IMR-90 (cell line): ENCODE measurements at regions not wholly inside any gene's neighbourhood (a gene's known extent, or its start where the extent isn't known, plus 50 kb on each side); places are given as distances from the start of the nearest gene placed in this dataset.

ENCODE experiments used
- ATAC-seq: fragments of 200-7000 bp; cut with Tn5 transposase; 2 replicates; pipeline ENCODE4 v1.9.1; 2020; ENCODE audit warnings: low read depth, mild to moderate bottlenecking, moderate library complexity
- BruUV-seq: library from RNA; stranded (reverse); fragments of 400-500 nt; replicated peaks from 2 replicates; lab custom pipeline; 2021; lab: Mats Ljungman, UMichigan
- CTCF ChIA-PET: fragments of 300-600 bp; formaldehyde crosslinking; extraction: SDS; loops from one replicate; lab custom pipeline; 2021; ENCODE audit warnings: antibody characterized with exemption; lab: Yijun Ruan, JAX
- POLR2A ChIA-PET: fragments of 300-600 bp; sonication (Branson Sonifier 250); formaldehyde crosslinking; loops from one replicate; lab custom pipeline; 2022; ENCODE audit warnings: antibody characterized with exemption; ENCODE audit not compliant: unreplicated experiment; lab: Charles Lee
- DNase-seq: peaks from one replicate; pipeline ENCODE4 v3.0.0; 2013
- H2AFZ ChIP-seq: replicated peaks from 2 replicates; pipeline ENCODE3; 2013; ENCODE audit warnings: low read length, mild to moderate bottlenecking; ENCODE audit not compliant: poor library complexity
- H2AK5ac ChIP-seq: 2 replicates; pipeline ENCODE4 v1.6.1; 2013; ENCODE audit warnings: low read depth, low read length, inconsistent platforms
- H2AK9ac ChIP-seq: replicated peaks from 2 replicates; pipeline ENCODE3; 2013; ENCODE audit warnings: mild to moderate bottlenecking, low read depth, low read length, moderate library complexity; ENCODE audit not compliant: poor library complexity
- H2BK120ac ChIP-seq: 2 replicates; pipeline ENCODE4 v1.6.1; 2013; ENCODE audit warnings: low read depth, low read length, inconsistent platforms
- H2BK15ac ChIP-seq: 3 replicates; pipeline ENCODE4 v1.6.1; 2013; ENCODE audit warnings: low read depth, low read length, inconsistent platforms
- H2BK20ac ChIP-seq: 2 replicates; pipeline ENCODE4 v1.6.1; 2013; ENCODE audit warnings: low read depth, mild to moderate bottlenecking, inconsistent platforms, low read length, moderate library complexity
- H2BK5ac ChIP-seq: 2 replicates; pipeline ENCODE4 v1.6.1; 2013; ENCODE audit warnings: mild to moderate bottlenecking, low read depth, low read length, inconsistent platforms; ENCODE audit not compliant: poor library complexity, severe bottlenecking
- H3K14ac ChIP-seq: replicated peaks from 2 replicates; pipeline ENCODE4 v1.6.1; 2013; ENCODE audit warnings: low read depth, low read length, inconsistent platforms
- H3K18ac ChIP-seq: 2 replicates; pipeline ENCODE4 v1.6.1; 2013; ENCODE audit warnings: low read depth, low read length, control low read depth
- H3K23ac ChIP-seq: 2 replicates; pipeline ENCODE4 v1.6.1; 2013; ENCODE audit warnings: low read depth, low read length, inconsistent platforms
- H3K27ac ChIP-seq: 2 replicates; pipeline ENCODE4 v1.5.1; 2013; ENCODE audit warnings: mild to moderate bottlenecking, control low read depth, low read length; ENCODE audit not compliant: insufficient read depth
- H3K27me3 ChIP-seq: 2 replicates; pipeline ENCODE4 v1.6.1; 2013; ENCODE audit warnings: low read length; ENCODE audit not compliant: control insufficient read depth, insufficient read depth
- H3K36me3 ChIP-seq: 2 replicates; pipeline ENCODE4 v1.6.1; 2013; ENCODE audit warnings: low read length, mixed read lengths; ENCODE audit not compliant: control insufficient read depth, insufficient read depth
- H3K4ac ChIP-seq: 2 replicates; pipeline ENCODE4 v1.6.1; 2013; ENCODE audit warnings: low read depth, low read length, inconsistent platforms
- H3K4me1 ChIP-seq: 2 replicates; pipeline ENCODE4 v1.6.1; 2013; ENCODE audit warnings: low read length, mixed read lengths; ENCODE audit not compliant: control insufficient read depth, insufficient read depth
- H3K4me2 ChIP-seq: 2 replicates; pipeline ENCODE4 v1.6.1; 2013; ENCODE audit warnings: low read depth, mild to moderate bottlenecking, control low read depth, low read length, moderate library complexity
- H3K4me3 ChIP-seq: 2 replicates; pipeline ENCODE4 v1.5.1; 2013; ENCODE audit warnings: low read depth, mild to moderate bottlenecking, control low read depth, low read length, moderate library complexity; ENCODE audit not compliant: insufficient read depth
- H3K56ac ChIP-seq: 2 replicates; pipeline ENCODE4 v1.6.1; 2013; ENCODE audit warnings: low read length, inconsistent platforms; ENCODE audit not compliant: insufficient read depth; ENCODE audit errors: extremely low read depth
- H3K79me1 ChIP-seq, 2 experiments: 2 replicates each; pipeline ENCODE4 v1.6.1; 2013; ENCODE audit warnings: low read length in 2 of 2, inconsistent platforms in 1 of 2, low read depth in 1 of 2
- H3K9ac ChIP-seq: 2 replicates; pipeline ENCODE4 v1.6.1; 2013; ENCODE audit warnings: low read depth, low read length, control low read depth
- H3K9me1 ChIP-seq: 2 replicates; pipeline ENCODE4 v1.6.1; 2013; ENCODE audit warnings: low read length, inconsistent platforms; ENCODE audit not compliant: insufficient read depth
- H3K9me3 ChIP-seq: 2 replicates; pipeline ENCODE4 v1.6.1; 2013; ENCODE audit warnings: low read length; ENCODE audit not compliant: control insufficient read depth, insufficient read depth
- H4K20me1 ChIP-seq: 2 replicates; pipeline ENCODE4 v1.6.1; 2013; ENCODE audit warnings: low read length, inconsistent platforms; ENCODE audit not compliant: insufficient read depth
- H4K5ac ChIP-seq: 2 replicates; pipeline ENCODE4 v1.6.1; 2013; ENCODE audit warnings: mild to moderate bottlenecking, low read depth, low read length, control low read depth
- H4K8ac ChIP-seq, 2 experiments: 2 replicates each; pipeline ENCODE4 v1.6.1; 2013; ENCODE audit warnings: low read depth in 2 of 2, low read length in 2 of 2, control low read depth in 1 of 2, inconsistent platforms in 1 of 2
- H4K91ac ChIP-seq: 2 replicates; pipeline ENCODE4 v1.6.1; 2013; ENCODE audit warnings: low read depth, low read length, inconsistent platforms; ENCODE audit not compliant: insufficient read depth
- BHLHE40 ChIP-seq: fragments of 150-350 bp; IDR thresholded peaks from 2 replicates; pipeline ENCODE4 v1.6.1; 2016; ENCODE audit warnings: mild to moderate bottlenecking, low read depth, low read length
- CEBPB ChIP-seq: IDR thresholded peaks from 2 replicates; pipeline ENCODE4 v1.6.1; 2012; ENCODE audit warnings: low read depth, low read length, improper control_type of control experiment
- CHD1 ChIP-seq: IDR thresholded peaks from 2 replicates; pipeline ENCODE4 v1.6.1; 2012; ENCODE audit warnings: low read depth, low read length, improper control_type of control experiment
- CTCF ChIP-seq: conservative IDR thresholded peaks from 2 replicates; pipeline ENCODE4 v1.5.1; 2012; ENCODE audit warnings: mild to moderate bottlenecking, low read depth, low read length, improper control_type of control experiment
- FOS ChIP-seq: fragments of 150-350 bp; IDR thresholded peaks from 2 replicates; pipeline ENCODE4 v1.6.1; 2016; ENCODE audit warnings: low read depth, low read length
- MAFK ChIP-seq: IDR thresholded peaks from 2 replicates; pipeline ENCODE4 v1.6.1; 2012; ENCODE audit warnings: low read depth, low read length, improper control_type of control experiment
- MAZ ChIP-seq: IDR thresholded peaks from 2 replicates; pipeline ENCODE4 v1.6.1; 2012; ENCODE audit warnings: low read depth, mild to moderate bottlenecking, low read length, improper control_type of control experiment, moderate library complexity, borderline replicate concordance
- MXI1 ChIP-seq: IDR thresholded peaks from 2 replicates; pipeline ENCODE4 v1.6.1; 2012; ENCODE audit warnings: low read depth, mild to moderate bottlenecking, low read length, moderate library complexity, borderline replicate concordance
- NFE2L2 ChIP-seq: fragments of 150-350 bp; IDR thresholded peaks from 2 replicates; pipeline ENCODE4 v1.6.1; 2016; ENCODE audit warnings: low read depth, mild to moderate bottlenecking, low read length
- POLR2A ChIP-seq: IDR thresholded peaks from 2 replicates; pipeline ENCODE4 v1.6.1; 2012; ENCODE audit warnings: mild to moderate bottlenecking, low read depth, low read length
- RAD21 ChIP-seq: IDR thresholded peaks from 2 replicates; pipeline ENCODE4 v1.6.1; 2012; ENCODE audit warnings: low read length, improper control_type of control experiment
- RCOR1 ChIP-seq: IDR thresholded peaks from 2 replicates; pipeline ENCODE4 v1.6.1; 2012; ENCODE audit warnings: mild to moderate bottlenecking, low read length, improper control_type of control experiment; ENCODE audit not compliant: insufficient replicate concordance
- RFX5 ChIP-seq: IDR thresholded peaks from 2 replicates; pipeline ENCODE4 v1.8.0; 2012; ENCODE audit warnings: low read depth, mild to moderate bottlenecking, low read length, moderate library complexity
- SMC3 ChIP-seq: fragments of 150-350 bp; IDR thresholded peaks from 2 replicates; pipeline ENCODE4 v1.6.1; 2016; ENCODE audit warnings: low read depth, mild to moderate bottlenecking, antibody characterized with exemption, low read length, moderate library complexity
- USF2 ChIP-seq: fragments of 150-350 bp; IDR thresholded peaks from 2 replicates; pipeline ENCODE4 v1.6.1; 2017; ENCODE audit warnings: mild to moderate bottlenecking, antibody characterized with exemption, low read length, low read depth
- WGBS, 2 experiments: methylation state at CpG; one replicate each; pipeline versions ENCODE4 v1.1.5 to v1.1.7; 2013; ENCODE audit warnings: missing lambda C conversion rate in 2 of 2; ENCODE audit not compliant: insufficient read length in 1 of 2; ENCODE audit errors: extremely low coverage in 2 of 2; 5-methylcytosine and 5-hydroxymethylcytosine counted together
- dilution Hi-C: fragments of 300-500 bp; cut with HindIII; formaldehyde crosslinking; loops from one replicate; pipeline ENCODE4 v1.14.3; 2018; ENCODE audit warnings: low sequenced_read_pairs; ENCODE audit not compliant: unreplicated experiment
- in situ Hi-C: fragments of 300-500 bp; cut with MboI; formaldehyde crosslinking; loops from 3 replicates; pipeline ENCODE4 v1.14.3; 2019; ENCODE audit warnings: low sequenced_read_pairs, inconsistent platforms, mixed read lengths
- intact Hi-C: fragments of 100-400 bp; cut with micrococcal nuclease; formaldehyde crosslinking; loops from 2 replicates; pipeline ENCODE4 v1.10.0; 2022
- TF ChIP-seq, protein P1 (sequence below): fragments of 150-350 bp; IDR thresholded peaks from 2 replicates; pipeline ENCODE4 v1.6.1; 2016; ENCODE audit warnings: low read depth, mild to moderate bottlenecking, low read length, moderate library complexity, borderline replicate concordance

- Histone ChIP-seq H3K36me3 (no peaks in the 10 kb centered on the region), H3K9ac (no peak overlapping the region), H4K20me1 (no peaks in the 10 kb centered on the region), H3K4me1 (peaks cover 2% of the 10 kb centered on the region; the same call in 1 of the 2 replicates), H4K8ac (no peak overlapping the region), H3K18ac (no peak overlapping the region), H2BK5ac (no peak overlapping the region), H3K14ac (no peak overlapping the region), H3K27me3 (no peaks in the 10 kb centered on the region; the same call in 1 of the 2 replicates), H2AFZ (no peak overlapping the region), H3K4ac (no peak overlapping the region), H3K27ac (no peak overlapping the region), H3K4me2 (no peak overlapping the region), H3K9me1 (peaks cover 3% of the 10 kb centered on the region; the same call in 1 of the 2 replicates), H2BK15ac (no peak overlapping the region), H3K9me3 (no peaks in the 10 kb centered on the region), H4K91ac (no peak overlapping the region), H3K23ac (no peak overlapping the region), H3K79me1 (no peaks in the 10 kb centered on the region), H3K4me3 (no peak overlapping the region), H4K5ac (no peak overlapping the region), H2BK120ac (no peak overlapping the region), H3K56ac (no peak overlapping the region), H2AK9ac (no peak overlapping the region), H2AK5ac (no peak overlapping the region), H2BK20ac (no peak overlapping the region)
- TF ChIP-seq BHLHE40 = no peak
- no peak for TF ChIP-seq RCOR1
- TF ChIP-seq, protein P1, sequence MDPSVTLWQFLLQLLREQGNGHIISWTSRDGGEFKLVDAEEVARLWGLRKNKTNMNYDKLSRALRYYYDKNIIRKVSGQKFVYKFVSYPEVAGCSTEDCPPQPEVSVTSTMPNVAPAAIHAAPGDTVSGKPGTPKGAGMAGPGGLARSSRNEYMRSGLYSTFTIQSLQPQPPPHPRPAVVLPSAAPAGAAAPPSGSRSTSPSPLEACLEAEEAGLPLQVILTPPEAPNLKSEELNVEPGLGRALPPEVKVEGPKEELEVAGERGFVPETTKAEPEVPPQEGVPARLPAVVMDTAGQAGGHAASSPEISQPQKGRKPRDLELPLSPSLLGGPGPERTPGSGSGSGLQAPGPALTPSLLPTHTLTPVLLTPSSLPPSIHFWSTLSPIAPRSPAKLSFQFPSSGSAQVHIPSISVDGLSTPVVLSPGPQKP = no peak
- TF ChIP-seq MAFK = no peak
- TF ChIP-seq FOS = no peak
- TF ChIP-seq SMC3 = no peak
- TF ChIP-seq RFX5 = no peak
- no peak for TF ChIP-seq CTCF
- no peak for TF ChIP-seq MXI1
- TF ChIP-seq MAZ = no peak
- TF ChIP-seq USF2 = no peak
- TF ChIP-seq CEBPB = no peak
- TF ChIP-seq POLR2A = no peak
- no peak for TF ChIP-seq RAD21
- no peak for TF ChIP-seq CHD1
- TF ChIP-seq NFE2L2 = no peak
- ATAC-seq (no peak), DNase-seq (no peak)
- intact Hi-C loops (no loop called here), dilution Hi-C loops (no loop called here), in situ Hi-C loops (no loop called here)
- CTCF ChIA-PET = no interaction called here
- POLR2A ChIA-PET = no interaction called here
- BruUV-seq = no TSS peak
- no CpG with 5 or more reads among the region's 2 CpGs for WGBS, 2 experiments
Observed at GRCh38 chr3:65035246-65035645, 347.4 kb upstream of the ADAMTS9 start.
